LNCAP (cell line): ENCODE measurements at regions not wholly inside any gene's neighbourhood (a gene's known extent, or its start where the extent isn't known, plus 50 kb on each side); places are given as distances from the start of the nearest gene placed in this dataset.

Source experiments
- CTCF ChIP-seq: fragments of 450-650 bp; IDR thresholded peaks from 2 replicates; pipeline ENCODE4 v1.5.1; 2017; ENCODE audit warnings: mild to moderate bottlenecking

GRCh38 chr6:144854654-144855053 is 569.5 kb downstream of the UTRN start:
- TF ChIP-seq CTCF: no peak

GRCh38 chr6:144855375-144855774 is 570.2 kb downstream of the UTRN start:
- TF ChIP-seq CTCF: no peak

- TF ChIP-seq CTCF: no peak
Measured at GRCh38 chr6:144855812-144856531, 570.8 kb downstream of the UTRN start.

- TF ChIP-seq CTCF: no peak
Measured at GRCh38 chr6:144856622-144857021, 571.5 kb downstream of the UTRN start.

- no peak for TF ChIP-seq CTCF
Measured at GRCh38 chr6:144857086-144857485, 572.0 kb downstream of the UTRN start.

- no peak for TF ChIP-seq CTCF
Measured at GRCh38 chr6:144862769-144863168, 577.6 kb downstream of the UTRN start.

GRCh38 chr6:144867761-144868160 is 582.6 kb downstream of the UTRN start:
- TF ChIP-seq CTCF: no peak

GRCh38 chr6:144870782-144871181 is 585.6 kb downstream of the UTRN start:
- TF ChIP-seq CTCF: no peak
